HEK293T (cell line): ENCODE measurements at regions not wholly inside any gene's neighbourhood (a gene's known extent, or its start where the extent isn't known, plus 50 kb on each side); places are given as distances from the start of the nearest gene placed in this dataset.

Experiments used
- ARNT ChIP-seq: fragments of 450-650 bp; IDR thresholded peaks from 2 replicates; pipeline ENCODE4 v1.6.1; 2017; ENCODE audit warnings: mild to moderate bottlenecking
- BHLHE40 ChIP-seq: fragments of 450-650 bp; IDR thresholded peaks from 2 replicates; pipeline ENCODE4 v1.6.1; 2016; ENCODE audit warnings: mild to moderate bottlenecking, moderate library complexity, borderline replicate concordance
- ELF4 ChIP-seq: fragments of 450-650 bp; IDR thresholded peaks from 2 replicates; pipeline ENCODE4 v1.6.1; 2017; ENCODE audit warnings: antibody characterized with exemption
- HDGF ChIP-seq: fragments of 450-650 bp; IDR thresholded peaks from 2 replicates; pipeline ENCODE4 v1.6.1; 2017; ENCODE audit warnings: antibody characterized with exemption, borderline replicate concordance
- L3MBTL2 ChIP-seq: fragments of 450-650 bp; conservative IDR thresholded peaks from 2 replicates; pipeline ENCODE4 v1.6.1; 2016; ENCODE audit warnings: mild to moderate bottlenecking
- NFRKB ChIP-seq: fragments of 450-650 bp; IDR thresholded peaks from 2 replicates; pipeline ENCODE4 v1.6.1; 2016; ENCODE audit warnings: mild to moderate bottlenecking, moderate library complexity
- SP1 ChIP-seq: fragments of 450-650 bp; IDR thresholded peaks from 2 replicates; pipeline ENCODE4 v1.6.1; 2017
- SUZ12 ChIP-seq: fragments of 450-650 bp; IDR thresholded peaks from 2 replicates; pipeline ENCODE4 v1.6.1; 2016; ENCODE audit warnings: mild to moderate bottlenecking
- TARDBP ChIP-seq: fragments of 450-650 bp; IDR thresholded peaks from 2 replicates; pipeline ENCODE4 v1.6.1; 2016

- no peak for TF ChIP-seq SP1
- TF ChIP-seq ARNT = no peak
- no peak for TF ChIP-seq L3MBTL2
- no peak for TF ChIP-seq SUZ12
- no peak for TF ChIP-seq ELF4
- no peak for TF ChIP-seq HDGF
- no peak for TF ChIP-seq TARDBP
- no peak for TF ChIP-seq BHLHE40
- TF ChIP-seq NFRKB = no peak
Measured at GRCh38 chr18:10361660-10362059, 92.8 kb upstream of the APCDD1 start.
